Chondrocyte (in vitro differentiated cells): ENCODE measurements at regions not wholly inside any gene's neighbourhood (a gene's known extent, or its start where the extent isn't known, plus 50 kb on each side); places are given as distances from the start of the nearest gene placed in this dataset.
"Not testable (repeated sequence)": the region's sequence is repeated elsewhere in the genome, so short reads cannot be mapped to it uniquely, and the experiment has no call there.

Experiments
- DNase-seq: peaks from one replicate; pipeline ENCODE4 v3.0.0; 2021; ENCODE audit warnings: mixed read lengths, low spot score
- H3K27ac Mint-ChIP-seq: one replicate; pipeline ENCODE4 v1.8.0; 2021; ENCODE audit warnings: mild to moderate bottlenecking, moderate library complexity, mixed read lengths; ENCODE audit not compliant: unreplicated experiment
- H3K27me3 Mint-ChIP-seq: 2 replicates; pipeline ENCODE4 v1.8.0; 2021; ENCODE audit warnings: low read depth, mixed read lengths
- H3K36me3 Mint-ChIP-seq: 2 replicates; pipeline ENCODE4 v1.8.0; 2021; ENCODE audit warnings: low read depth, mixed read lengths
- H3K4me1 Mint-ChIP-seq: 2 replicates; pipeline ENCODE4 v1.8.0; 2021; ENCODE audit warnings: low read depth, mild to moderate bottlenecking, mixed read lengths
- H3K4me3 Mint-ChIP-seq: one replicate; pipeline ENCODE4 v1.8.0; 2021; ENCODE audit warnings: mild to moderate bottlenecking, moderate library complexity, mixed read lengths; ENCODE audit not compliant: unreplicated experiment
- H3K9me3 Mint-ChIP-seq: 2 replicates; pipeline ENCODE4 v1.8.0; 2021; ENCODE audit warnings: low read depth, mixed read lengths
- CTCF ChIP-seq: fragments of 200-600 bp; sonication (generic); IDR thresholded peaks from 2 replicates; pipeline ENCODE4 v1.5.0; 2021; ENCODE audit warnings: antibody characterized with exemption, mild to moderate bottlenecking, moderate library complexity

DNA sequence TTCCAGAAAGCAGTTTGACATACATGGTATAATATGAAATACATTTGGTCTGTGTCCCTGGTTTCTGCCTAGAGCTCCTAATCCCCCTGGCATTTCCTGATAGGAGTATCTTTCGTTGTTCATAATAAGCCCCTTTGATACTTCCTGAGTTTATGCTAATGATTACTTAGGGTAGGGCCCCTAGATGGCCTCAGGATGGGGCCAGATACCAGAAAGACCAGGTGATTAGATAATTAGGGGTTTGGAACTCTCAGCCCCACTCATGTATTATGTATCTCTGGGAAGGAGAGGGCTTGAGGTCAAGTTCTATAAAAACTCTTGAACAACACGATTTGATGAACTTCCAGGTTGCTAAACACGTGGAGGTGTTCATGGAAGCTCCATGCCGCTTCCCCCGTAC lies 163.3 kb upstream of the ZNF608 start:
- H3K27me3 Mint-ChIP-seq: no peaks in the 10 kb centered on the region
- no peaks in the 10 kb centered on the region for H3K36me3 Mint-ChIP-seq
- no peak for TF ChIP-seq CTCF
- no peak overlapping the region for H3K27ac Mint-ChIP-seq
- peaks cover 41% of the 10 kb centered on the region for H3K4me1 Mint-ChIP-seq
- DNase-seq: no peak
- no peak overlapping the region for H3K4me3 Mint-ChIP-seq
- H3K9me3 Mint-ChIP-seq: no peaks in the 10 kb centered on the region

DNA sequence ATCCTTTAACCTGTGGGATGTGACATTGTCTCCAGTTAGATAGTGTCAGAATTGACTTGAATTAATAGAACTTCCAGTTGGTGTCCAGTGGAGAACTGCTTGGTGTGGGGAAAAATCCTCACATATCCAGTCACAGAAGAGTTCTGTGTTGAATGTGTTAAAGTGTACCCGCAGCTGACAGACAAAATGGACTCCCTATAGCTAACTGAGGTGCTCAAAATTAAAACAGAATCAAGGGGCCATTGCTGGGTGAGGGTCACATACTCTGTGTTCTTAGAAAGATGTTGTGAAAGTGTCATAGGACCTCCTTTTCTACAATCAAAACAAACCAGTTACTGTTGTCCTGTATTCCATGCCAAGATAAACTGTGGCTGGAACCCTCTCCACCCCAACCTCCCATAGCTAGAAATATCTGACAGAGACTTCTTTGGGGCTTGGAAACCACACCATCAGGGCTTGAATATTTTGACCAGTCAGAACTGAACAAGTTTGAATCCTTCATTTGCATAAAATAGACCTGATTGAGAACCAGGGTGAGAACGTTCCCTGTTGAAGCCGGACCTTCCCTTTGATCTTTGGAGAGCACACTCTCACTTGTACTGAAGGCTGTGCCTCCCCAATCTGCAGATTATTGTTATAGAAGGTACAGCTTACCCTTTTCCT lies 164.0 kb upstream of the ZNF608 start:
- DNase-seq: no peak
- H3K27me3 Mint-ChIP-seq: no peaks in the 10 kb centered on the region
- H3K27ac Mint-ChIP-seq: no peak overlapping the region
- no peaks in the 10 kb centered on the region for H3K36me3 Mint-ChIP-seq
- no peaks in the 10 kb centered on the region for H3K9me3 Mint-ChIP-seq
- no peak for TF ChIP-seq CTCF
- H3K4me3 Mint-ChIP-seq: no peak overlapping the region
- peaks cover 41% of the 10 kb centered on the region for H3K4me1 Mint-ChIP-seq

GRCh38 chr5:124912638-124913328 lies 166.3 kb upstream of the ZNF608 start:
- no peak overlapping the region for H3K4me3 Mint-ChIP-seq
- no peak overlapping the region for H3K27ac Mint-ChIP-seq
- no peak for TF ChIP-seq CTCF
- H3K27me3 Mint-ChIP-seq: no peaks in the 10 kb centered on the region
- no peaks in the 10 kb centered on the region for H3K9me3 Mint-ChIP-seq
- peaks cover 24% of the 10 kb centered on the region for H3K4me1 Mint-ChIP-seq
- no peaks in the 10 kb centered on the region for H3K36me3 Mint-ChIP-seq
- no peak for DNase-seq

DNA sequence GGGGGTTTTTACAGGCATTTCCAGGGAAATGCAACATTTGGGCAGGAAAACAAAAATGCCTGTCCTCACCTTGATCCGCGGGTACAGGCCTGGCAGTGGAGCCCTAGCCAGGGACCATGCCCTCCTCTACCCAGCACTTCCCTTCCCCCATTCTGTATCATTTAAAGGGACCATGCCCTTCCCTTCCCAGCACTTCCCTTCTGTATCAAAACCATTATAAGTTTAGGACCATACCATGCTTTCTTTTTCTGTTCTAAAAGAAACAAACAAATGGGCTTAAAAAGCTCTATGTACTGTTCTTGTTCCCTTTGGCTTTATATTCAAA lies 166.9 kb upstream of the ZNF608 start:
- DNase-seq: no peak
- H3K9me3 Mint-ChIP-seq: no peaks in the 10 kb centered on the region
- H3K4me1 Mint-ChIP-seq: peaks cover 24% of the 10 kb centered on the region
- H3K4me3 Mint-ChIP-seq: no peak overlapping the region
- TF ChIP-seq CTCF: no peak
- H3K27me3 Mint-ChIP-seq: no peaks in the 10 kb centered on the region
- no peaks in the 10 kb centered on the region for H3K36me3 Mint-ChIP-seq
- H3K27ac Mint-ChIP-seq: no peak overlapping the region

DNA sequence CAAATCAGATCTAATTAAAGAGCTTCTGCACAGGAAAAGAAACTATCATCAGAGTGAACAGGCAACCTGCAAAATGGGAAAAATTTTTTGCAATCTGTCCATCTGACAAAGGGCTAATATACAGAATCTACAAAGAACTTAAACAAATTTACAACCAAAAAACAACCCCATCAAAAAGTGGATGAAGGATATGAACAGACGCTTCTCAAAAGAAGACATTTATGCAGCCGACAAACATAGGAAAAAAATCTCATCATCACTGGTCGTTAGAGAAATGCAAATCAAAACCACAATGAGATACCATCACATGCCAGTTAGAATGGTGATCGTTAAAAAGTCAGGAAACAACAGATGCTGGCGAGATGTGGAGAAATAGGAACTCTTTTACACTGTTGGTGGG lies 169.9 kb upstream of the ZNF608 start:
- not testable (repeated sequence) for H3K4me1 Mint-ChIP-seq, H3K36me3 Mint-ChIP-seq, H3K27me3 Mint-ChIP-seq, H3K4me3 Mint-ChIP-seq, H3K9me3 Mint-ChIP-seq, H3K27ac Mint-ChIP-seq, DNase-seq

GRCh38 chr5:124918618-124919017 lies 172.2 kb upstream of the ZNF608 start:
- no peaks in the 10 kb centered on the region for H3K27me3 Mint-ChIP-seq
- no peak for DNase-seq
- no peaks in the 10 kb centered on the region for H3K9me3 Mint-ChIP-seq
- H3K27ac Mint-ChIP-seq: no peak overlapping the region
- no peaks in the 10 kb centered on the region for H3K4me1 Mint-ChIP-seq
- H3K36me3 Mint-ChIP-seq: no peaks in the 10 kb centered on the region
- H3K4me3 Mint-ChIP-seq: no peak overlapping the region
- TF ChIP-seq CTCF: no peak
